ENCODE measurements at regions not wholly inside any gene's neighbourhood (a gene's known extent, or its start where the extent isn't known, plus 50 kb on each side); places are given as distances from the start of the nearest gene placed in this dataset.

DNA sequence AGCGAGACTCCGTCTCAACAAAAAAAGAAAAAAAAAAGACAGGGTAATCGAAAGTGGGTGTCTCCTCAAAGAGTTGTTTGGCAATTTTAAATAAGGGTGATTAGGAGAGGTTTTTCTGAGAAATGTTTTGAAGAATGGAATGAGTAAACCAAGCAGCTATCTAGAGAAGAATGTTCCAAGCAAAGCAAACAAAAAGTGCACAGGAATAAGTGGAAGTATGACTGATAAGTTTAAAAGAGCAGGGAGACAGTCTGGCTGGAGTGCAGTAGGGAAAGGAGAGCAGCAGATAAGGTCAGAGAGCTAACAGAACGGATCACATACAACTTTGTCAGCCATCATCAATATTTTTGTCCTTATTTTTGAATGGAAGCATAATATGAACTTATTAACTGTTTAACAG, 853.5 kb downstream of the TUSC7 start:
- no peak for TF ChIP-seq CTCF (IDR thresholded peaks at IDR 0.05)
- no peak for TF ChIP-seq POLR2A (IDR thresholded peaks at IDR 0.05)

Measured in right lobe of liver (tissue), 4 donors.